GM12878 (cell line): ENCODE measurements at regions not wholly inside any gene's neighbourhood (a gene's known extent, or its start where the extent isn't known, plus 50 kb on each side); places are given as distances from the start of the nearest gene placed in this dataset.

Experiments used
- ATAC-seq: fragments of 200-7000 bp; cut with Tn5 transposase; 3 replicates; pipeline ENCODE4 v1.9.1; 2020; ENCODE audit warnings: mild to moderate bottlenecking, moderate library complexity
- BruUV-seq: library from RNA; stranded (reverse); fragments of 400-500 nt; replicated peaks from 2 replicates; lab custom pipeline; 2021; lab: Mats Ljungman, UMichigan
- CTCF ChIA-PET: fragments of 300-600 bp; sonication (Branson Sonifier 250); formaldehyde crosslinking; extraction: SDS; loops from one replicate; lab custom pipeline; 2021; ENCODE audit warnings: inconsistent platforms; lab: Yijun Ruan, JAX
- POLR2A ChIA-PET: fragments of 350-600 bp; formaldehyde crosslinking; extraction: SDS; loops from one replicate; lab custom pipeline; 2021; ENCODE audit warnings: inconsistent platforms; lab: Charles Lee
- RAD21 ChIA-PET: fragments of 300-600 bp; sonication (Branson Sonifier 250); formaldehyde crosslinking; loops from one replicate; lab custom pipeline; 2023; ENCODE audit warnings: antibody characterized with exemption; ENCODE audit not compliant: unreplicated experiment; lab: Charles Lee
- SMC1A ChIA-PET: fragments of 300-600 bp; sonication (Branson Sonifier 250); formaldehyde crosslinking; loops from one replicate; lab custom pipeline; 2023; ENCODE audit not compliant: unreplicated experiment, uncharacterized antibody; lab: Charles Lee
- DNase-seq: peaks from one replicate; pipeline ENCODE4 v3.0.0-alpha.2; 2011; ENCODE audit warnings: low read depth, low spot score
- FAIRE-seq: peaks from 3 replicates; lab custom pipeline; 2011; peaks lifted over from hg19 to GRCh38; lab: Jason Lieb, UNC
- H2AFZ ChIP-seq: 2 replicates; pipeline ENCODE4 v1.6.0; 2011; ENCODE audit warnings: low read depth, low read length, control low read depth; ENCODE audit not compliant: control insufficient read depth
- H3K27ac ChIP-seq: 2 replicates; pipeline ENCODE4 v1.5.1; 2011; ENCODE audit warnings: control low read depth; ENCODE audit not compliant: control insufficient read depth, insufficient read depth
- H3K27me3 ChIP-seq, 2 experiments: replicated peaks in 1 of 2; 2 replicates each; pipeline versions ENCODE4 v1.6.0 to v1.6.1; 2011; ENCODE audit warnings: low read length in 1 of 2; ENCODE audit not compliant: control insufficient read depth in 2 of 2, insufficient read depth in 2 of 2
- H3K36me3 ChIP-seq, 2 experiments: 2 replicates each; pipeline ENCODE4 v1.5.1; 2011; ENCODE audit warnings: low read length in 1 of 2; ENCODE audit not compliant: control insufficient read depth in 2 of 2, insufficient read depth in 2 of 2
- H3K4me1 ChIP-seq: 2 replicates; pipeline ENCODE4 v1.6.1; 2011; ENCODE audit warnings: mild to moderate bottlenecking, low read length, moderate library complexity, mixed read lengths; ENCODE audit not compliant: control insufficient read depth, insufficient read depth
- H3K4me2 ChIP-seq: 2 replicates; pipeline ENCODE4 v1.6.0; 2011; ENCODE audit warnings: control low read depth; ENCODE audit not compliant: control insufficient read depth, insufficient read depth
- H3K4me3 ChIP-seq: fragments of 200-600 bp; sonication (generic); 2 replicates; pipeline ENCODE4 v1.5.1; 2016
- H3K79me2 ChIP-seq: 2 replicates; pipeline ENCODE4 v1.6.0; 2011; ENCODE audit warnings: low read length; ENCODE audit not compliant: control insufficient read depth, insufficient read depth
- H3K9ac ChIP-seq: 2 replicates; pipeline ENCODE4 v1.8.0; 2011; ENCODE audit warnings: low read length, control low read depth, mixed read lengths; ENCODE audit not compliant: control insufficient read depth, insufficient read depth
- H3K9me3 ChIP-seq: replicated peaks from 3 replicates; pipeline ENCODE4 v1.5.1; 2011; ENCODE audit warnings: mild to moderate bottlenecking, low read length; ENCODE audit not compliant: control insufficient read depth, insufficient read depth
- H4K20me1 ChIP-seq: 2 replicates; pipeline ENCODE4 v1.6.0; 2011; ENCODE audit not compliant: control insufficient read depth, insufficient read depth
- ATF7 ChIP-seq: fragments of 450-650 bp; IDR thresholded peaks from 2 replicates; pipeline ENCODE4 v1.6.1; 2016; ENCODE audit warnings: low read depth, mild to moderate bottlenecking
- EGR1 ChIP-seq, 2 experiments: IDR thresholded peaks; 1 replicate in 1 of 2; 2 replicates in 1 of 2; pipeline ENCODE4 v1.6.1; 2011 to 2012; ENCODE audit warnings: low read depth in 2 of 2, low read length in 2 of 2, borderline replicate concordance in 1 of 2, mild to moderate bottlenecking in 1 of 2, moderate library complexity in 1 of 2
- FOXM1 ChIP-seq: IDR thresholded peaks from 2 replicates; pipeline ENCODE4 v1.6.1; 2012; ENCODE audit warnings: low read depth, mild to moderate bottlenecking, inconsistent platforms, low read length, moderate library complexity
- NR2C2 ChIP-seq: IDR thresholded peaks from 2 replicates; pipeline ENCODE4 v1.6.1; 2011; ENCODE audit warnings: borderline replicate concordance, low read depth; ENCODE audit not compliant: control insufficient read depth, insufficient read length
- NRF1 ChIP-seq: conservative IDR thresholded peaks from 2 replicates; pipeline ENCODE4 v1.6.1; 2011; ENCODE audit warnings: mild to moderate bottlenecking, low read depth, low read length, improper control_type of control experiment
- PML ChIP-seq: IDR thresholded peaks from 2 replicates; pipeline ENCODE4 v1.6.1; 2012; ENCODE audit warnings: low read length, inconsistent platforms
- POU2F2 ChIP-seq: IDR thresholded peaks from 3 replicates; pipeline ENCODE4 v1.6.1; 2011; ENCODE audit warnings: low read depth, mild to moderate bottlenecking, low read length, borderline replicate concordance
- RELA ChIP-seq: fragments of 450-650 bp; IDR thresholded peaks from 2 replicates; pipeline ENCODE4 v1.8.0; 2014; ENCODE audit warnings: borderline replicate concordance; ENCODE audit not compliant: partially characterized antibody
- WRNIP1 ChIP-seq: IDR thresholded peaks from 2 replicates; pipeline ENCODE4 v1.6.1; 2011; ENCODE audit warnings: low read depth, low read length, improper control_type of control experiment, borderline replicate concordance
- WGBS: methylation state at CpG from one replicate; pipeline ENCODE4 v1.1.6; 2016; ENCODE audit warnings: low lambda C conversion rate; ENCODE audit not compliant: insufficient replicate concordance, insufficient coverage; ENCODE audit errors: missing lambda C conversion rate; 5-methylcytosine and 5-hydroxymethylcytosine counted together
- in situ Hi-C: fragments of 300-500 bp; cut with MboI; formaldehyde crosslinking; loops from 9 replicates; pipeline ENCODE4 v1.14.3; 2018; ENCODE audit warnings: mixed read lengths
- intact Hi-C: fragments of 100-400 bp; cut with micrococcal nuclease; formaldehyde crosslinking; loops from one replicate; pipeline ENCODE4 v1.14.2; 2022; ENCODE audit not compliant: unreplicated experiment
- TF ChIP-seq, protein P1 (sequence below): fragments of 450-650 bp; IDR thresholded peaks from 2 replicates; pipeline ENCODE4 v1.6.1; 2016; ENCODE audit warnings: mild to moderate bottlenecking, moderate library complexity, borderline replicate concordance
- TF ChIP-seq, protein P2 (sequence below): fragments of 450-650 bp; IDR thresholded peaks from 2 replicates; pipeline ENCODE4 v1.6.1; 2017; ENCODE audit warnings: mild to moderate bottlenecking, low read depth, inconsistent platforms; ENCODE audit not compliant: poor library complexity, severe bottlenecking
- TF ChIP-seq, protein P3 (sequence below), 3 experiments: IDR thresholded peaks in 2 of 3; conservative IDR thresholded peaks in 1 of 3; 2 replicates each; pipeline ENCODE4 v1.5.1; 2011; ENCODE audit warnings: low read depth in 3 of 3, low read length in 3 of 3, mild to moderate bottlenecking in 3 of 3, control low read depth in 2 of 3, moderate library complexity in 2 of 3, inconsistent platforms in 1 of 3, mixed read lengths in 1 of 3; ENCODE audit not compliant: control insufficient read depth in 2 of 3, insufficient read depth in 1 of 3; ENCODE audit errors: extremely low read depth in 1 of 3

DNA sequence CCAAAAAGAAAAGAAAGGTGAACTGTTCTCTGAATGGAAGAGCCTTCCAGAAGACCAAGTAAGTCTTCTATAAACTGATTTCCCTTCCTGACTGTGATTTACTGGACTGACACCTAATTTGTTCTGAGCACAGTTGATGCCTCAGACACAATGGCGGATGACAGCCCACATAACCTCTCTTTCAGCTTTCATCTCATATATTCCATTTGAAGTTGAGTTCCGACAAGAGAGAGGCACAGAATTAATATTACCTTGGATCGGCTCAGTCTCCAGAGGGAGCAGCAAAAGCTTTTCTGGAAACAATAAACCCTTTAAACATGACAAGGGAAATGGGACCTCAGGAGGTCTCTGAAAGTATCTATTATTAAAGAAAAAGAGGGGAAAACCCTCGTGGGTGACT lies 638.7 kb upstream of the SETBP1 start:
- H3K36me3 ChIP-seq, result no peaks in the 10 kb centered on the region
- POLR2A ChIA-PET, result no interaction called here
- no peaks in the 10 kb centered on the region for H3K79me2 ChIP-seq
- no peak for ATAC-seq
- no peak for FAIRE-seq
- no TSS peak for BruUV-seq
- no peak overlapping the region for H2AFZ ChIP-seq
- RAD21 ChIA-PET, result no interaction called here
- CTCF ChIA-PET, result no interaction called here
- H3K9ac ChIP-seq, result no peak overlapping the region
- no peaks in the 10 kb centered on the region for H3K4me1 ChIP-seq
- WGBS, result 29% methylated on average over 4 of the region's 4 CpGs
- no peak for DNase-seq
- no peaks in the 10 kb centered on the region for H4K20me1 ChIP-seq
- intact Hi-C loops (no loop called here), in situ Hi-C loops (no loop called here)
- no peaks in the 10 kb centered on the region for H3K9me3 ChIP-seq
- H3K4me2 ChIP-seq, result no peak overlapping the region
- H3K27me3 ChIP-seq, result no peaks in the 10 kb centered on the region; a peak in 1 of 4 replicates
- no peak overlapping the region for H3K27ac ChIP-seq
- H3K4me3 ChIP-seq, result no peak overlapping the region
- SMC1A ChIA-PET, result no interaction called here
- TF ChIP-seq EGR1 (IDR thresholded peaks at IDR 0.05; ENCODE audit: borderline replicate concordance in 1 of 2, low read depth in 2 of 2, low read length in 2 of 2), result no peak
- TF ChIP-seq NRF1, result no peak
- no peak for TF ChIP-seq ATF7
- no peak for TF ChIP-seq PML
- TF ChIP-seq FOXM1, result no peak
- TF ChIP-seq, protein P1, sequence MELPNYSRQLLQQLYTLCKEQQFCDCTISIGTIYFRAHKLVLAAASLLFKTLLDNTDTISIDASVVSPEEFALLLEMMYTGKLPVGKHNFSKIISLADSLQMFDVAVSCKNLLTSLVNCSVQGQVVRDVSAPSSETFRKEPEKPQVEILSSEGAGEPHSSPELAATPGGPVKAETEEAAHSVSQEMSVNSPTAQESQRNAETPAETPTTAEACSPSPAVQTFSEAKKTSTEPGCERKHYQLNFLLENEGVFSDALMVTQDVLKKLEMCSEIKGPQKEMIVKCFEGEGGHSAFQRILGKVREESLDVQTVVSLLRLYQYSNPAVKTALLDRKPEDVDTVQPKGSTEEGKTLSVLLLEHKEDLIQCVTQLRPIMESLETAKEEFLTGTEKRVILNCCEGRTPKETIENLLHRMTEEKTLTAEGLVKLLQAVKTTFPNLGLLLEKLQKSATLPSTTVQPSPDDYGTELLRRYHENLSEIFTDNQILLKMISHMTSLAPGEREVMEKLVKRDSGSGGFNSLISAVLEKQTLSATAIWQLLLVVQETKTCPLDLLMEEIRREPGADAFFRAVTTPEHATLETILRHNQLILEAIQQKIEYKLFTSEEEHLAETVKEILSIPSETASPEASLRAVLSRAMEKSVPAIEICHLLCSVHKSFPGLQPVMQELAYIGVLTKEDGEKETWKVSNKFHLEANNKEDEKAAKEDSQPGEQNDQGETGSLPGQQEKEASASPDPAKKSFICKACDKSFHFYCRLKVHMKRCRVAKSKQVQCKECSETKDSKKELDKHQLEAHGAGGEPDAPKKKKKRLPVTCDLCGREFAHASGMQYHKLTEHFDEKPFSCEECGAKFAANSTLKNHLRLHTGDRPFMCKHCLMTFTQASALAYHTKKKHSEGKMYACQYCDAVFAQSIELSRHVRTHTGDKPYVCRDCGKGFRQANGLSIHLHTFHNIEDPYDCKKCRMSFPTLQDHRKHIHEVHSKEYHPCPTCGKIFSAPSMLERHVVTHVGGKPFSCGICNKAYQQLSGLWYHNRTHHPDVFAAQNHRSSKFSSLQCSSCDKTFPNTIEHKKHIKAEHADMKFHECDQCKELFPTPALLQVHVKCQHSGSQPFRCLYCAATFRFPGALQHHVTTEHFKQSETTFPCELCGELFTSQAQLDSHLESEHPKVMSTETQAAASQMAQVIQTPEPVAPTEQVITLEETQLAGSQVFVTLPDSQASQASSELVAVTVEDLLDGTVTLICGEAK, result no peak
- TF ChIP-seq WRNIP1, result no peak
- TF ChIP-seq, protein P2, sequence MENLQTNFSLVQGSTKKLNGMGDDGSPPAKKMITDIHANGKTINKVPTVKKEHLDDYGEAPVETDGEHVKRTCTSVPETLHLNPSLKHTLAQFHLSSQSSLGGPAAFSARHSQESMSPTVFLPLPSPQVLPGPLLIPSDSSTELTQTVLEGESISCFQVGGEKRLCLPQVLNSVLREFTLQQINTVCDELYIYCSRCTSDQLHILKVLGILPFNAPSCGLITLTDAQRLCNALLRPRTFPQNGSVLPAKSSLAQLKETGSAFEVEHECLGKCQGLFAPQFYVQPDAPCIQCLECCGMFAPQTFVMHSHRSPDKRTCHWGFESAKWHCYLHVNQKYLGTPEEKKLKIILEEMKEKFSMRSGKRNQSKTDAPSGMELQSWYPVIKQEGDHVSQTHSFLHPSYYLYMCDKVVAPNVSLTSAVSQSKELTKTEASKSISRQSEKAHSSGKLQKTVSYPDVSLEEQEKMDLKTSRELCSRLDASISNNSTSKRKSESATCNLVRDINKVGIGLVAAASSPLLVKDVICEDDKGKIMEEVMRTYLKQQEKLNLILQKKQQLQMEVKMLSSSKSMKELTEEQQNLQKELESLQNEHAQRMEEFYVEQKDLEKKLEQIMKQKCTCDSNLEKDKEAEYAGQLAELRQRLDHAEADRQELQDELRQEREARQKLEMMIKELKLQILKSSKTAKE, result no peak
- TF ChIP-seq, protein P3, sequence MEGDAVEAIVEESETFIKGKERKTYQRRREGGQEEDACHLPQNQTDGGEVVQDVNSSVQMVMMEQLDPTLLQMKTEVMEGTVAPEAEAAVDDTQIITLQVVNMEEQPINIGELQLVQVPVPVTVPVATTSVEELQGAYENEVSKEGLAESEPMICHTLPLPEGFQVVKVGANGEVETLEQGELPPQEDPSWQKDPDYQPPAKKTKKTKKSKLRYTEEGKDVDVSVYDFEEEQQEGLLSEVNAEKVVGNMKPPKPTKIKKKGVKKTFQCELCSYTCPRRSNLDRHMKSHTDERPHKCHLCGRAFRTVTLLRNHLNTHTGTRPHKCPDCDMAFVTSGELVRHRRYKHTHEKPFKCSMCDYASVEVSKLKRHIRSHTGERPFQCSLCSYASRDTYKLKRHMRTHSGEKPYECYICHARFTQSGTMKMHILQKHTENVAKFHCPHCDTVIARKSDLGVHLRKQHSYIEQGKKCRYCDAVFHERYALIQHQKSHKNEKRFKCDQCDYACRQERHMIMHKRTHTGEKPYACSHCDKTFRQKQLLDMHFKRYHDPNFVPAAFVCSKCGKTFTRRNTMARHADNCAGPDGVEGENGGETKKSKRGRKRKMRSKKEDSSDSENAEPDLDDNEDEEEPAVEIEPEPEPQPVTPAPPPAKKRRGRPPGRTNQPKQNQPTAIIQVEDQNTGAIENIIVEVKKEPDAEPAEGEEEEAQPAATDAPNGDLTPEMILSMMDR (IDR thresholded peaks at IDR 0.05 in 2 of 3, conservative IDR thresholded peaks at IDR 0.05 in 1 of 3; ENCODE audit: control insufficient read depth in 2 of 3, extremely low read depth in 1 of 3, insufficient read depth in 1 of 3, low read depth in 3 of 3, low read length in 3 of 3), result no peak
- TF ChIP-seq RELA, result no peak
- no peak for TF ChIP-seq NR2C2
- TF ChIP-seq POU2F2, result no peak
